H9 (cell line): ENCODE measurements at regions not wholly inside any gene's neighbourhood (a gene's known extent, or its start where the extent isn't known, plus 50 kb on each side); places are given as distances from the start of the nearest gene placed in this dataset.

ENCODE experiments used
- DNase-seq: peaks from one replicate; pipeline ENCODE4 v3.0.0-alpha.2; 2017
- H2AFZ ChIP-seq: one replicate; pipeline ENCODE4 v1.6.1; 2013; ENCODE audit warnings: mild to moderate bottlenecking, low read length, control low read depth, moderate library complexity
- H2AK5ac ChIP-seq: 2 replicates; pipeline ENCODE4 v1.6.1; 2013; ENCODE audit warnings: low read length, control low read depth, mixed read lengths; ENCODE audit not compliant: insufficient read length
- H2BK120ac ChIP-seq: one replicate; pipeline ENCODE4 v1.6.1; 2013; ENCODE audit warnings: low read depth, mild to moderate bottlenecking, low read length, control low read depth, inconsistent platforms; ENCODE audit not compliant: poor library complexity, severe bottlenecking
- H2BK12ac ChIP-seq: 2 replicates; pipeline ENCODE4 v1.6.1; 2013; ENCODE audit warnings: low read length, control low read depth, mixed read lengths, low read depth; ENCODE audit not compliant: insufficient read length
- H2BK15ac ChIP-seq: 2 replicates; pipeline ENCODE4 v1.6.1; 2013; ENCODE audit warnings: low read depth, low read length, control low read depth
- H2BK20ac ChIP-seq: one replicate; pipeline ENCODE4 v1.6.1; 2013; ENCODE audit warnings: low read depth, mild to moderate bottlenecking, low read length, control low read depth, inconsistent platforms; ENCODE audit not compliant: poor library complexity, severe bottlenecking
- H2BK5ac ChIP-seq: 2 replicates; pipeline ENCODE4 v1.6.1; 2013; ENCODE audit warnings: low read length, control low read depth, mixed read lengths; ENCODE audit not compliant: insufficient read length
- H3K14ac ChIP-seq: 2 replicates; pipeline ENCODE4 v1.6.1; 2013; ENCODE audit warnings: low read length, control low read depth; ENCODE audit not compliant: insufficient read depth
- H3K18ac ChIP-seq: 2 replicates; pipeline ENCODE4 v1.6.1; 2013; ENCODE audit warnings: low read depth, mild to moderate bottlenecking, mixed read lengths, low read length, control low read depth; ENCODE audit not compliant: insufficient read length
- H3K23ac ChIP-seq: 2 replicates; pipeline ENCODE4 v1.6.1; 2013; ENCODE audit warnings: low read length, control low read depth, mixed read lengths, low read depth; ENCODE audit not compliant: insufficient read length
- H3K23me2 ChIP-seq: 2 replicates; pipeline ENCODE4 v1.6.1; 2013; ENCODE audit warnings: low read depth, mild to moderate bottlenecking, mixed read lengths, low read length, control low read depth; ENCODE audit not compliant: insufficient read length, poor library complexity, severe bottlenecking
- H3K27ac ChIP-seq: 2 replicates; pipeline ENCODE4 v1.5.1; 2013; ENCODE audit warnings: low read length, control low read depth, mixed read lengths, low read depth; ENCODE audit not compliant: insufficient read length
- H3K27me3 ChIP-seq: 2 replicates; pipeline ENCODE4 v1.6.1; 2013; ENCODE audit warnings: low read length, control low read depth, inconsistent platforms; ENCODE audit not compliant: insufficient read depth
- H3K4ac ChIP-seq: 2 replicates; pipeline ENCODE4 v1.6.1; 2013; ENCODE audit warnings: low read depth, mild to moderate bottlenecking, control low read depth, inconsistent platforms, low read length, moderate library complexity
- H3K4me1 ChIP-seq: 2 replicates; pipeline ENCODE4 v1.6.1; 2013; ENCODE audit warnings: low read length, control low read depth, inconsistent platforms; ENCODE audit not compliant: insufficient read depth
- H3K4me2 ChIP-seq: 2 replicates; pipeline ENCODE4 v1.6.1; 2013; ENCODE audit warnings: low read length, control low read depth, mixed read lengths; ENCODE audit not compliant: insufficient read length, insufficient read depth
- H3K56ac ChIP-seq: 2 replicates; pipeline ENCODE4 v1.6.1; 2013; ENCODE audit warnings: low read depth, mild to moderate bottlenecking, mixed read lengths, low read length, control low read depth; ENCODE audit not compliant: insufficient read length
- H3K79me1 ChIP-seq: 2 replicates; pipeline ENCODE4 v1.6.1; 2013; ENCODE audit warnings: low read depth, mild to moderate bottlenecking, moderate library complexity, low read length, control low read depth, inconsistent platforms; ENCODE audit not compliant: insufficient read depth, poor library complexity, severe bottlenecking
- H3K79me2 ChIP-seq: 2 replicates; pipeline ENCODE4 v1.6.1; 2013; ENCODE audit warnings: low read length, control low read depth, inconsistent platforms; ENCODE audit not compliant: insufficient read depth
- H3K9ac ChIP-seq: 2 replicates; pipeline ENCODE4 v1.6.1; 2013; ENCODE audit warnings: low read length, control low read depth, mixed read lengths; ENCODE audit not compliant: insufficient read length; ENCODE audit errors: extremely low read depth
- H3K9me3 ChIP-seq: one replicate; pipeline ENCODE4 v1.6.1; 2013; ENCODE audit warnings: low read depth, low read length, inconsistent platforms; ENCODE audit not compliant: control insufficient read depth
- H3T11ph ChIP-seq: one replicate; pipeline ENCODE4 v1.6.1; 2013; ENCODE audit warnings: mild to moderate bottlenecking, low read length, control low read depth, inconsistent platforms
- H4K20me1 ChIP-seq: one replicate; pipeline ENCODE4 v1.6.1; 2013; ENCODE audit not compliant: control insufficient read depth, insufficient read length, insufficient read depth
- H4K5ac ChIP-seq: 2 replicates; pipeline ENCODE4 v1.6.1; 2013; ENCODE audit warnings: low read depth, mild to moderate bottlenecking, mixed read lengths, low read length, control low read depth; ENCODE audit not compliant: insufficient read length
- H4K8ac ChIP-seq: replicated peaks from 2 replicates; pipeline ENCODE4 v1.6.1; 2013; ENCODE audit warnings: low read length, control low read depth, mixed read lengths, low read depth; ENCODE audit not compliant: insufficient read length
- H4K91ac ChIP-seq: 2 replicates; pipeline ENCODE4 v1.6.1; 2013; ENCODE audit warnings: low read depth, mild to moderate bottlenecking, moderate library complexity, mixed read lengths, low read length, control low read depth; ENCODE audit not compliant: insufficient read length
- H3K27ac Mint-ChIP-seq, 3 experiments: 2 replicates in 2 of 3; 3 replicates in 1 of 3; pipeline ENCODE4 v1.8.0; 2020 to 2021; ENCODE audit warnings: mixed read lengths in 3 of 3, mild to moderate bottlenecking in 1 of 3, moderate library complexity in 1 of 3
- H3K27me3 Mint-ChIP-seq: 2 replicates; pipeline ENCODE4 v1.8.0; 2021; ENCODE audit warnings: low read depth, mild to moderate bottlenecking, moderate library complexity, mixed read lengths
- H3K36me3 Mint-ChIP-seq, 3 experiments: 2 replicates in 2 of 3; 3 replicates in 1 of 3; pipeline ENCODE4 v1.8.0; 2020 to 2021; ENCODE audit warnings: low read depth in 3 of 3, mixed read lengths in 3 of 3; ENCODE audit not compliant: insufficient read depth in 1 of 3
- H3K4me1 Mint-ChIP-seq, 2 experiments: 2 replicates each; pipeline ENCODE4 v1.8.0; 2020; ENCODE audit warnings: mixed read lengths in 2 of 2
- H3K4me3 Mint-ChIP-seq, 2 experiments: 2 replicates in 1 of 2; 3 replicates in 1 of 2; pipeline ENCODE4 v1.8.0; 2020 to 2021; ENCODE audit warnings: mild to moderate bottlenecking in 2 of 2, mixed read lengths in 2 of 2, moderate library complexity in 1 of 2
- H3K9me3 Mint-ChIP-seq, 2 experiments: 2 replicates in 1 of 2; 3 replicates in 1 of 2; pipeline ENCODE4 v1.8.0; 2020; ENCODE audit warnings: mild to moderate bottlenecking in 2 of 2, mixed read lengths in 2 of 2, moderate library complexity in 1 of 2
- WGBS: extraction: QIAGEN DNeasy Blood & Tissue Kit; methylation state at CpG from one replicate; pipeline ENCODE4 v1.1.7; 2013; ENCODE audit warnings: missing lambda C conversion rate, low lambda C conversion rate, mixed read lengths; ENCODE audit not compliant: insufficient read length; ENCODE audit errors: extremely low coverage; 5-methylcytosine and 5-hydroxymethylcytosine counted together
- TF ChIP-seq, protein P1 (sequence below): fragments of 200-600 bp; sonication (generic); conservative IDR thresholded peaks from 3 replicates; pipeline ENCODE4 v1.8.0; 2021; ENCODE audit warnings: antibody characterized with exemption, mild to moderate bottlenecking

DNA sequence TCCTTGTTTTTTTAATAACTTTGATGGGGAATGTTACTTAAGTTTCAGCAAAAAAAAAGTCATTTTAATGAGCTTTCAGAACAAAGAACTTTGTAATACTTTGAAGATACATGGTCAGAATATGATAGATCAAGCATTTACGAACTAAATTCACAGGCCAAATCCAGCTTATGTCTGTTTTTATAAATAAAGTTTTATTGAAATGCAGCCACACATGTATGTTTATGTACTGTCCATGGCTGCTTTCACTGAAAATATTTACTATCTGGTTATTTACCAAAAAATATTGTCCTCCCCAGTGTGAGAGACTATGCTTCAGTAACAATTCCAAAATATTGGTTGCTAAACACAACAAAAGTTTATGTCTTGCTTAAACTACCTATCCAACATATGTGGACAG is 366.7 kb downstream of the PIK3R1 start:
- TF ChIP-seq, protein P1, sequence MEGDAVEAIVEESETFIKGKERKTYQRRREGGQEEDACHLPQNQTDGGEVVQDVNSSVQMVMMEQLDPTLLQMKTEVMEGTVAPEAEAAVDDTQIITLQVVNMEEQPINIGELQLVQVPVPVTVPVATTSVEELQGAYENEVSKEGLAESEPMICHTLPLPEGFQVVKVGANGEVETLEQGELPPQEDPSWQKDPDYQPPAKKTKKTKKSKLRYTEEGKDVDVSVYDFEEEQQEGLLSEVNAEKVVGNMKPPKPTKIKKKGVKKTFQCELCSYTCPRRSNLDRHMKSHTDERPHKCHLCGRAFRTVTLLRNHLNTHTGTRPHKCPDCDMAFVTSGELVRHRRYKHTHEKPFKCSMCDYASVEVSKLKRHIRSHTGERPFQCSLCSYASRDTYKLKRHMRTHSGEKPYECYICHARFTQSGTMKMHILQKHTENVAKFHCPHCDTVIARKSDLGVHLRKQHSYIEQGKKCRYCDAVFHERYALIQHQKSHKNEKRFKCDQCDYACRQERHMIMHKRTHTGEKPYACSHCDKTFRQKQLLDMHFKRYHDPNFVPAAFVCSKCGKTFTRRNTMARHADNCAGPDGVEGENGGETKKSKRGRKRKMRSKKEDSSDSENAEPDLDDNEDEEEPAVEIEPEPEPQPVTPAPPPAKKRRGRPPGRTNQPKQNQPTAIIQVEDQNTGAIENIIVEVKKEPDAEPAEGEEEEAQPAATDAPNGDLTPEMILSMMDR = no peak
- no peak overlapping the region for H2BK5ac ChIP-seq
- no peaks in the 10 kb centered on the region for H3K79me2 ChIP-seq
- no peak overlapping the region for H3K18ac ChIP-seq
- H3K4me2 ChIP-seq = no peak overlapping the region
- H3K27me3 ChIP-seq = no peaks in the 10 kb centered on the region
- no peak overlapping the region for H2AFZ ChIP-seq
- no peak overlapping the region for H3K4me3 Mint-ChIP-seq
- no peak overlapping the region for H3K27ac ChIP-seq
- no peak overlapping the region for H3K9ac ChIP-seq
- no peak overlapping the region for H4K8ac ChIP-seq
- H4K91ac ChIP-seq = no peak overlapping the region
- H2BK120ac ChIP-seq = no peak overlapping the region
- H3K9me3 ChIP-seq = no peaks in the 10 kb centered on the region
- no peak overlapping the region for H3K14ac ChIP-seq
- no peak overlapping the region for H3K27ac Mint-ChIP-seq
- H3K9me3 Mint-ChIP-seq = peaks cover 7 to 8% of the 10 kb centered on the region in 2 experiments; a peak in 4 of 5 replicates
- H2BK20ac ChIP-seq = no peak overlapping the region
- no peak overlapping the region for H2AK5ac ChIP-seq
- H4K5ac ChIP-seq = no peak overlapping the region
- DNase-seq = no peak
- H2BK12ac ChIP-seq = no peak overlapping the region
- H2BK15ac ChIP-seq = no peak overlapping the region
- H3K27me3 Mint-ChIP-seq = no peaks in the 10 kb centered on the region
- WGBS = no CpG with 5 or more reads among the region's 1 CpG
- H3T11ph ChIP-seq = no peak overlapping the region
- H3K4ac ChIP-seq = no peak overlapping the region
- H3K79me1 ChIP-seq = no peaks in the 10 kb centered on the region
- no peaks in the 10 kb centered on the region for H3K23me2 ChIP-seq
- no peak overlapping the region for H3K23ac ChIP-seq
- H3K4me1 ChIP-seq = no peaks in the 10 kb centered on the region
- H3K4me1 Mint-ChIP-seq = no peaks in the 10 kb centered on the region
- H4K20me1 ChIP-seq = no peaks in the 10 kb centered on the region
- no peak overlapping the region for H3K56ac ChIP-seq
- peaks cover 2 to 8% (median 6%) of the 10 kb centered on the region in 3 experiments; a peak in 5 of 7 replicates for H3K36me3 Mint-ChIP-seq
